HepG2 (cell line): ENCODE measurements at regions not wholly inside any gene's neighbourhood (a gene's known extent, or its start where the extent isn't known, plus 50 kb on each side); places are given as distances from the start of the nearest gene placed in this dataset.

Source experiments
- ATAC-seq: fragments of 200-7000 bp; cut with Tn5 transposase; 3 replicates; pipeline ENCODE4 v1.9.1; 2020; ENCODE audit warnings: mild to moderate bottlenecking, moderate library complexity
- BruUV-seq: library from RNA; stranded (reverse); fragments of 400-500 nt; replicated peaks from 2 replicates; lab custom pipeline; 2021; lab: Mats Ljungman, UMichigan
- CTCF ChIA-PET: fragments of 300-600 bp; formaldehyde crosslinking; extraction: SDS; loops from one replicate; lab custom pipeline; 2021; ENCODE audit warnings: low total read pairs, inconsistent platforms, low intra/inter-chr PET ratio; lab: Yijun Ruan, JAX
- POLR2A ChIA-PET: fragments of 350-600 bp; sonication (Branson Sonifier 250); formaldehyde crosslinking; loops from one replicate; lab custom pipeline; 2020; ENCODE audit warnings: antibody characterized with exemption, inconsistent platforms; lab: Yijun Ruan, JAX
- DNase-seq: peaks from one replicate; pipeline ENCODE4 v3.0.0-alpha.2; 2015; ENCODE audit warnings: low spot score
- FAIRE-seq: peaks from 3 replicates; lab custom pipeline; 2011; peaks lifted over from hg19 to GRCh38; lab: Jason Lieb, UNC
- H2AFZ ChIP-seq: one replicate; pipeline ENCODE4 v1.6.1; 2011; ENCODE audit warnings: low read length, inconsistent platforms
- H3K27ac ChIP-seq: fragments of 300-600 bp; 3 replicates; pipeline ENCODE4 v1.8.0; 2011; ENCODE audit warnings: mixed run types, mild to moderate bottlenecking, mixed read lengths, low read length, inconsistent platforms; ENCODE audit not compliant: insufficient read depth; ENCODE audit errors: extremely low read length
- H3K27me3 ChIP-seq, 2 experiments: fragments of 200-600 bp in 1 of 2; 2 replicates in 1 of 2; 3 replicates in 1 of 2; pipeline versions ENCODE4 v1.6.0 to v1.8.0; 2011; ENCODE audit warnings: low read length in 2 of 2, mild to moderate bottlenecking in 2 of 2, moderate library complexity in 2 of 2, inconsistent platforms in 1 of 2; ENCODE audit not compliant: insufficient read depth in 2 of 2, control insufficient read depth in 1 of 2
- H3K36me3 ChIP-seq, 2 experiments: fragments of 200-600 bp in 1 of 2; replicated peaks in 1 of 2; 2 replicates in 1 of 2; 3 replicates in 1 of 2; pipeline versions ENCODE4 v1.5.1 to v1.8.0; 2011; ENCODE audit warnings: low read length in 2 of 2, inconsistent platforms in 1 of 2; ENCODE audit not compliant: insufficient read depth in 2 of 2, control insufficient read depth in 1 of 2
- H3K4me1 ChIP-seq: 2 replicates; pipeline ENCODE4 v1.5.1; 2012; ENCODE audit warnings: low read length, inconsistent platforms; ENCODE audit not compliant: insufficient read depth
- H3K4me2 ChIP-seq: 2 replicates; pipeline ENCODE4 v1.6.0; 2011; ENCODE audit warnings: low read depth, low read length, inconsistent platforms
- H3K4me3 ChIP-seq, 3 experiments: fragments of 200-600 bp in 1 of 3; sonication (generic), shearing (Covaris generic) in 1 of 3; replicated peaks in 1 of 3; 2 replicates each; pipeline ENCODE4 v1.5.1; 2011 to 2016; ENCODE audit warnings: low read length in 3 of 3, inconsistent platforms in 2 of 3, low read depth in 2 of 3, mild to moderate bottlenecking in 2 of 3, control low read depth in 1 of 3, mixed read lengths in 1 of 3; ENCODE audit not compliant: insufficient read depth in 1 of 3
- H3K79me2 ChIP-seq: one replicate; pipeline ENCODE4 v1.6.1; 2011; ENCODE audit warnings: low read length, inconsistent platforms; ENCODE audit not compliant: insufficient read depth
- H3K9ac ChIP-seq: 2 replicates; pipeline ENCODE4 v1.6.0; 2011; ENCODE audit warnings: mild to moderate bottlenecking, low read depth, low read length, inconsistent platforms; ENCODE audit not compliant: insufficient read depth
- H3K9me3 ChIP-seq: 2 replicates; pipeline ENCODE4 v1.5.1; 2012; ENCODE audit warnings: mild to moderate bottlenecking, low read length
- H4K20me1 ChIP-seq: 2 replicates; pipeline ENCODE4 v1.6.0; 2011; ENCODE audit warnings: inconsistent platforms, mild to moderate bottlenecking, low read length, moderate library complexity; ENCODE audit not compliant: insufficient read depth
- BHLHE40 ChIP-seq: IDR thresholded peaks from 2 replicates; pipeline ENCODE4 v1.6.1; 2011; ENCODE audit warnings: low read length, improper control_type of control experiment
- CCAR2 ChIP-seq: fragments of 200-400 bp; formaldehyde crosslinking; optimal IDR thresholded peaks from 2 replicates; pipeline ENCODE3; 2018; ENCODE audit warnings: low read depth, mild to moderate bottlenecking, low read length, moderate library complexity
- GPBP1L1 ChIP-seq: sonication (generic); formaldehyde crosslinking; IDR thresholded peaks from 2 replicates; pipeline ENCODE4 v1.5.0; 2020; ENCODE audit warnings: mild to moderate bottlenecking, missing genetic modification reagents
- HOXA3 ChIP-seq: sonication (generic); formaldehyde crosslinking; IDR thresholded peaks from 2 replicates; pipeline ENCODE4 v1.5.0; 2020; ENCODE audit warnings: missing genetic modification reagents
- HOXA7 ChIP-seq: sonication (generic); formaldehyde crosslinking; IDR thresholded peaks from 2 replicates; pipeline ENCODE4 v1.8.1; 2022; ENCODE audit warnings: mild to moderate bottlenecking, missing genetic modification reagents, moderate library complexity
- NFRKB ChIP-seq: fragments of 450-650 bp; IDR thresholded peaks from 2 replicates; pipeline ENCODE4 v1.6.1; 2017
- POLR2AphosphoS2 ChIP-seq: IDR thresholded peaks from 2 replicates; pipeline ENCODE4 v1.6.1; 2011; ENCODE audit warnings: low read depth, low read length, improper control_type of control experiment
- TEAD3 ChIP-seq: optimal IDR thresholded peaks from 2 replicates; pipeline ENCODE3; 2016; ENCODE audit warnings: borderline replicate concordance
- TOE1 ChIP-seq: sonication (generic); formaldehyde crosslinking; IDR thresholded peaks from 2 replicates; pipeline ENCODE4 v1.4.0; 2020; ENCODE audit warnings: mild to moderate bottlenecking, missing genetic modification reagents
- ZBTB25 ChIP-seq: IDR thresholded peaks from 2 replicates; pipeline ENCODE4 v1.6.1; 2018; ENCODE audit warnings: missing genetic modification reagents
- ZNF138 ChIP-seq: sonication (generic); formaldehyde crosslinking; IDR thresholded peaks from 2 replicates; pipeline ENCODE4 v1.5.0; 2020; ENCODE audit warnings: mild to moderate bottlenecking, low read depth, missing genetic modification reagents
- ZNF407 ChIP-seq: sonication (generic); formaldehyde crosslinking; IDR thresholded peaks from one replicate; pipeline ENCODE4 v1.5.1; 2020; ENCODE audit warnings: mild to moderate bottlenecking, missing genetic modification reagents; ENCODE audit errors: not compliant biosample characterization
- ZNF546 ChIP-seq: sonication (generic); formaldehyde crosslinking; conservative IDR thresholded peaks from 2 replicates; pipeline ENCODE4 v1.8.1; 2023; ENCODE audit warnings: mild to moderate bottlenecking, missing genetic modification reagents
- ZSCAN29 ChIP-seq: sonication (generic); formaldehyde crosslinking; conservative IDR thresholded peaks from 2 replicates; pipeline ENCODE4 v1.4.0; 2020; ENCODE audit warnings: mild to moderate bottlenecking, missing genetic modification reagents
- in situ Hi-C: cut with HindIII; loops from 2 replicates; pipeline ENCODE4 v1.10.0; 2017; ENCODE audit warnings: low pct_unique_long_range_greater_than_20kb; ENCODE audit not compliant: extremely low pct_ligation_motif_present
- intact Hi-C: fragments of 100-400 bp; cut with micrococcal nuclease; formaldehyde crosslinking; loops from one replicate; pipeline ENCODE4 v1.10.0; 2022; ENCODE audit not compliant: unreplicated experiment

GRCh38 chr4:36771411-36772153 lies 473.0 kb upstream of the NWD2 start (continued):
- TF ChIP-seq ZBTB25 (CRISPR knock-in tag), result no peak
- TF ChIP-seq NFRKB, result no peak
- no peak for TF ChIP-seq GPBP1L1
- no peak for TF ChIP-seq HOXA7 (CRISPR knock-in tag)
- TF ChIP-seq TOE1 (CRISPR knock-in tag), result no peak
- no peak for TF ChIP-seq CCAR2
- no peak for TF ChIP-seq ZSCAN29 (CRISPR knock-in tag)
- no peak for TF ChIP-seq HOXA3 (CRISPR knock-in tag)

- H3K9me3 ChIP-seq, result no peaks in the 10 kb centered on the region
- ATAC-seq, result no peak
- no peak overlapping the region for H3K27ac ChIP-seq
- ChIA-PET CTCF (no interaction called here), POLR2A (no interaction called here)
- H3K4me1 ChIP-seq, result no peaks in the 10 kb centered on the region
- H3K4me2 ChIP-seq, result no peak overlapping the region
- FAIRE-seq, result no peak
- H3K36me3 ChIP-seq, result no peaks in the 10 kb centered on the region
- in situ Hi-C loops (no loop called here), intact Hi-C loops (no loop called here)
- H4K20me1 ChIP-seq, result no peaks in the 10 kb centered on the region
- no TSS peak for BruUV-seq
- H3K79me2 ChIP-seq, result no peaks in the 10 kb centered on the region
- no peak overlapping the region for H3K9ac ChIP-seq
- DNase-seq, result no peak
- H3K27me3 ChIP-seq, result no peaks in the 10 kb centered on the region; a peak in 1 of 5 replicates
- no peak overlapping the region for H2AFZ ChIP-seq
- no peak overlapping the region for H3K4me3 ChIP-seq
- no peak for TF ChIP-seq POLR2AphosphoS2
- TF ChIP-seq BHLHE40, result no peak
- TF ChIP-seq ZNF546 (CRISPR knock-in tag), result no peak
- no peak for TF ChIP-seq TEAD3 (CRISPR knock-in tag)
- TF ChIP-seq ZNF407, result no peak
- no peak for TF ChIP-seq ZNF138 (CRISPR knock-in tag)
Observed at GRCh38 chr4:36772154-36772516, 472.4 kb upstream of the NWD2 start.
